ENCODE measurements at regions not wholly inside any gene's neighbourhood (a gene's known extent, or its start where the extent isn't known, plus 50 kb on each side); places are given as distances from the start of the nearest gene placed in this dataset.
"Not testable (repeated sequence)": the region's sequence is repeated elsewhere in the genome, so short reads cannot be mapped to it uniquely, and the experiment has no call there.

DNA sequence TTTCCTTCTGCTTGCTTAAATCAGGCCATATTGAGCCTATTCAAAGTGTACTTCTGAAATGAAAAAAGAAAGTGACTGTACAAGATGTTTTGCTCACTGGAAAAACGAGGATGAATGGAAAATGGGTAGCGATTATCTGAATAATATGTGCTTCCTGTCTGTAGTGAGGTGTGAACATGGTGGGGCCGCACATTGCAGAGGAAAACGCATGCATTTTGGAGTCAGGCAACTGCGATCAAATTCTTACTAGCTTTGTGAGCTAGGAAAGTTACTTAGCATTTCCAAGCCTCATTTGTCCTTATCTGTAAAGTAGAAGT is 73.0 kb upstream of the PRSS3 start:
- no peaks in the 10 kb centered on the region for H3K36me3 ChIP-seq (ENCODE audit: control insufficient read depth, insufficient read depth, low read length)
- DNase-seq (ENCODE audit: extremely low read depth, insufficient read length), result no peak
- no peak for TF ChIP-seq CTCF (IDR thresholded peaks at IDR 0.05; ENCODE audit: insufficient read depth, low read length, poor library complexity, severe bottlenecking)
- no peaks in the 10 kb centered on the region for H3K27me3 ChIP-seq (replicated peaks; ENCODE audit: control insufficient read depth, insufficient read depth, low read length)
- no peak overlapping the region for H3K4me3 ChIP-seq (replicated peaks; ENCODE audit: low read depth, low read length)

DNA sequence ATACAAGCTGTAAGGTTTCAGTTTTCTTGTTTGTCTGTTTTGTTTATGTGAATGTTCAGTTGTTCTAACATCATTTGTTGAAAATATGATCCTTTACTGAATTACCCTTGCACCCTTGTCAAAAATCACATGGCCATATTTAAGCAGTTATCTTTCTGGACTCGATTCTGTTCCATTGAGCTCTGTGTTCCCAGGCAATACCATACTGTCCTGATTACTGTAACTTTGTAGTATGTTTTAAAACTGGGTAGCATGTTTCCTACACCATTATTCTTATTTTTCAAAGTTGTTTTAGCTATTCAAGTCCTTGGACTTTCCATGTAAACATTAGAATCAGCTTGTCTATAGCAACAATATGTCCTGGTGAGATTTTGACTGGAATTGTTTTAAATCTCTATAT is 66.7 kb upstream of the PRSS3 start:
- no peak for DNase-seq (ENCODE audit: extremely low read depth, insufficient read length)
- H3K4me3 ChIP-seq (replicated peaks; ENCODE audit: low read depth, low read length), result no peak overlapping the region
- TF ChIP-seq CTCF (IDR thresholded peaks at IDR 0.05; ENCODE audit: insufficient read depth, low read length, poor library complexity, severe bottlenecking), result no peak
- no peaks in the 10 kb centered on the region; the same call in 1 of the 2 replicates for H3K27me3 ChIP-seq (replicated peaks; ENCODE audit: control insufficient read depth, insufficient read depth, low read length)
- H3K36me3 ChIP-seq (ENCODE audit: control insufficient read depth, insufficient read depth, low read length), result no peaks in the 10 kb centered on the region

- H3K27me3 ChIP-seq (replicated peaks; ENCODE audit: control insufficient read depth, insufficient read depth, low read length), result no peaks in the 10 kb centered on the region; the same call in 1 of the 2 replicates
- DNase-seq (ENCODE audit: extremely low read depth, insufficient read length), result no peak
- no peaks in the 10 kb centered on the region for H3K36me3 ChIP-seq (ENCODE audit: control insufficient read depth, insufficient read depth, low read length)
- no peak overlapping the region for H3K4me3 ChIP-seq (replicated peaks; ENCODE audit: low read depth, low read length)
- no peak for TF ChIP-seq CTCF (IDR thresholded peaks at IDR 0.05; ENCODE audit: insufficient read depth, low read length, poor library complexity, severe bottlenecking)
These were observed 64.2 kb upstream of the PRSS3 start for GRCh38 chr9:33731142-33731541.

- no peak for TF ChIP-seq CTCF (IDR thresholded peaks at IDR 0.05; ENCODE audit: insufficient read depth, low read length, poor library complexity, severe bottlenecking)
- no peaks in the 10 kb centered on the region; the same call in 1 of the 2 replicates for H3K27me3 ChIP-seq (replicated peaks; ENCODE audit: control insufficient read depth, insufficient read depth, low read length)
- no peak for DNase-seq (ENCODE audit: extremely low read depth, insufficient read length)
- H3K4me3 ChIP-seq (replicated peaks; ENCODE audit: low read depth, low read length), result no peak overlapping the region
- no peaks in the 10 kb centered on the region for H3K36me3 ChIP-seq (ENCODE audit: control insufficient read depth, insufficient read depth, low read length)
These were observed 63.7 kb upstream of the PRSS3 start for GRCh38 chr9:33731625-33732024.

GRCh38 chr9:33734247-33734940 is 61.0 kb upstream of the PRSS3 start:
- not testable (repeated sequence) for H3K4me3 ChIP-seq (replicated peaks; ENCODE audit: low read depth, low read length); H3K36me3 ChIP-seq (ENCODE audit: control insufficient read depth, insufficient read depth, low read length); DNase-seq (ENCODE audit: extremely low read depth, insufficient read length); H3K27me3 ChIP-seq (replicated peaks; ENCODE audit: control insufficient read depth, insufficient read depth, low read length)

GRCh38 chr9:33734941-33735835 is 60.2 kb upstream of the PRSS3 start:
- DNase-seq (ENCODE audit: extremely low read depth, insufficient read length); H3K36me3 ChIP-seq (ENCODE audit: control insufficient read depth, insufficient read depth, low read length); H3K4me3 ChIP-seq (replicated peaks; ENCODE audit: low read depth, low read length); H3K27me3 ChIP-seq (replicated peaks; ENCODE audit: control insufficient read depth, insufficient read depth, low read length): not testable (repeated sequence)
